NCI-H2081 (cell line): ENCODE measurements at regions not wholly inside any gene's neighbourhood (a gene's known extent, or its start where the extent isn't known, plus 50 kb on each side); places are given as distances from the start of the nearest gene placed in this dataset.
"Not testable (repeated sequence)": the region's sequence is repeated elsewhere in the genome, so short reads cannot be mapped to it uniquely, and the experiment has no call there.

Experiments
- DNase-seq, 2 experiments: peaks; one replicate each; lab custom pipeline; 2025; lab: John Stamatoyannopoulos, UW

DNA sequence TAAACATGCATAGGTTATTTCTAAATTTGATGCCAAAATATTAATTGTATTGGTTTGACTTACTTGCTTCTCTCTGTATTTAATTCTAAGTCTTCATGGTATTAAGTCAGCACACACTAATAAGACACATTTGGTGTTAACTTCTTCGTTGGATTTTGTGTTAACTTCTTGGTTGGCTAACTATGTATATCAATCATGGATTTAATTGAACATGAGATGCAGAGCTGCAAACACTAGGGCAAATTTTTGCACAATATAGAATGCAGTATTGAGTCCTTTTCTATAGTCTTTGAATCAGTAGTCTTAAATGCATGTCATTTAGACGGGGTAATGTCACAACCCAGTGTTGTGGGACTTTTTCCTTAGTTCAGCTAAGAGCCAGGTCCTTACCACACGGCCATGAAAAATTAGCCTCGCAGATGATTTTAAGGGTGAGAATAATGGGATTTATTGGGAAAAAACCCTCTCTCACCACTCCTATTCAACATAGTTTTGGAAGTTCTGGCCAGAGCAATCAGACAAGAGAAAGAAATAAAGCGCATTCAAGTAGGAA is 142.9 kb upstream of the TRIM24 start:
- DNase-seq: no peak

DNA sequence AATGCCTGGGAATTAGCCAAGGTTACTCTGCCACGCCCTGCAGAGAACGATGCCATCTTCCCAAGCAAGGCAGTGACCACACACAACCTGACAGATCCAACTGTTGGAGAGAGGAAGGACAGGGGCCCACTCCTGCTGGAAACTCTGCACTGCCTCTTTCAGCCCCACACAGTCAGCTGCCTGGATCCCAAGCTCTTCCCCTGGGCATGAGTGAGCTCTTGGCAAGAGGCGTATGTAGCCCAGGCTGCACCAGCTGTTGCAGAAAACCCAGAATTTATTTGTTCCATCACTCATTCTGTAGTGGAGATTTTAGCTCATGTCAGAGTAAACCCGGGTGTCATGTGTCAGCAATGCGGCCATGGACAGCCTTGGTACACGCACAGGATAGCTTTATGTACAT is 135.1 kb upstream of the TRIM24 start:
- DNase-seq: no peak

DNA sequence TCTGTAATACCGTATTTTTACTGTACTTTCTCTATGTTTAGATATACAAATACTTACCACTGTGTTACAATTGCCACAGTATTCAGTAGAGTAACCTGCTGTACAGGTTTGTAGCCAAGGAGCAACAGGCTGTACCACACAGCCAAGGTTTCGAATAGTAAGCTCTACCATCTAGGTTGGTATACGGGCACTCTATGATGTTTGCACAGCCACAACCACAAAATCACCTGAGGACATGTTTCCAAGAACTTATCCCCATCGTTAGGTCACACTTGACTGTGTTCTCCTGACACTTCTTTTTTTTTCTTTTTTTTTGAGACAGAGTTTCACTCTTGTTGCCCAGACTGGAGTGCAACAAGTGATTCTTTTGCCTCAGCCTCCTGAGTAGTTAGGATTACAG is 134.6 kb upstream of the TRIM24 start:
- DNase-seq: no peak

DNA sequence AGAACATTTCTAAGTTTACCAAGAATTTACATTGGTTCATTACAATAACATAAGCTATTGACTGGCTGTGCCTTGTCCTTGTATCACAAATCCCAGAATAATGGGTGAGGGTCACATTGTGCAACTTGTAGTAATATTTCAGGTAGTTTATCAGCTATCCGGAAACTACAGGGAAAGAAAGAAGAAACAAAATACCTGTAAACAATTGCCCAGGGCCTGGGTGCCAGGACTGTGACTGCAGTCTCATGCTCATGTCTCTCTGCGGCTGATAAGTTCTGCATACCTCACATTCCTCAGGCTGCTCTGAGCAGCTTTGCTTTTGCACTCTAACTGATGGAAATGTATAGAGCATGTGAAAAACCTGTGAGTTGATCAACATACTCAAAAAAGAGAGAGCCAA is 131.8 kb upstream of the TRIM24 start:
- no peak for DNase-seq

DNA sequence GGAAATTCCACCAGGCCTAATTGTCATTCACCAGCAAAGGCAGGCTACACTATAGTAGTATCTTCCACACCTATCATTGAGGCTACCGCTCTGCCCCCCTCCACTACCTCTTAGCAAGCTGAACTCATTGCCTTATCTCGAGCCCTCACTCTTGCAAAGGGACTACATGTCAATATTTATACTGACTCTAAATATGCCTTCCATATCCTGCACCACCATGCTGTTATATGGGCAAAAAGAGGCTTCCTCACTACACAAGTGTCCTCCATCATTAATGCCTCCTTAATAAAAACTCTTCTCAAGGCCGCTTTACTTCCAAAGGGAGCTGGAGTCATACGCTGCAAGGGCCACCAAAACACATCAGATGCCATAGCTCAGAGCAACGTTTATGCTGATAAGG is 127.2 kb upstream of the TRIM24 start:
- not testable (repeated sequence) for DNase-seq

DNA sequence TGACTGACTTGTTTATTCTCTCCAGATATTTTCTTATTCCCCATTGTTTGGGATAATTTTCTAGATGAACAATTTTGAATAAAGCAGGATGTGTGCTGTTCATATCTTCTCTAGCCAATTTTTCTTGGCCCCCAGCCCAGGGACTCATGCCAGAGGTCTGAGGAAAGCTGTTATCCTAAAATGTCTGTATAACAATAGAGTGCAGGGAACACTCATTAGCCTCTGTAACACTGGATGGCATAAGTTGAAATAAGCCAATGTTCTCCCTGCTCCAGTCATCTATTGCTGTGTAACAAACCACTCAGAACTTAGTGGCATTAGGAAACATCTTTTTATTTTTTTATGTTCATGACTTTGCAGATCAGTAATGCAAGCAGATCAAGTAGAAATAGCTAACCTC is 121.7 kb upstream of the TRIM24 start:
- DNase-seq: peak; percentile 81 to 97

DNA sequence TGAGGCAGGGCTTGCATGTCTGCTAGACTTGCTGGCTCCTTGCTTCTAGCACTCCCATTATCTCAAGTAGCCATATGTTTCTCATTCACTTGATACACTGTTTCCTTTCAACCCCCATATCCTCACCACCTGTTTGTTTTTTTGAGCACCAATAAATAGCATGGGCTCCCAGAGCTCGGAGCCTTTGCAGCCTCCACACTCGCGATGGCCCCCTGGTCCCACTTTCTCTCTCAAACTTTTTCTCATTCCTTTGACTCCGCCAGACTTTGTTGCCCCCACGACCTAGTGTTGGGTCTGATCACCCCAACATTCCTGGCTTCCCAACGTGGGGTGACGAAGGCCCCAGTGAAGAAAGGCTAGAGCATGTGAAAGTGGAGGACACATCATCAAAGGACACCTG is 120.8 kb upstream of the TRIM24 start:
- DNase-seq: not testable (repeated sequence)

DNA sequence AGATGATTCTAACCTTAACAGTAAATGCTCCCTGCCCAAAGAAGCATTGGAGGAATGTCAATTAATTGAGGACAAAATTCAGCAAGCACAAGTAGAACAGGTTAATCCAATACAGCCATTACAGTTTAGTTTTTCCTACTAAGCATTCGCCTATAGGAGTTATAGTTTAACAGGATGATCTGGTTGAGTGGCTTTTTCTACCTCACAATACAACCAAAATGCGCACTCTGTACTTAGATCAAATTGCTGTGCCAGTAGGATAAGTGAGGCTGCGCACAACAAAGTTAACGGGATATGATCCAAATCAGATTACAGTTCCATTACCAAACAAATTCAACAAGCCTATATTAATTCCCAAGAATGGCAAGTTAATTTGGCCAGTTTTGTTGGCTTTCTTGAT is 117.1 kb upstream of the TRIM24 start:
- DNase-seq: no peak

DNA sequence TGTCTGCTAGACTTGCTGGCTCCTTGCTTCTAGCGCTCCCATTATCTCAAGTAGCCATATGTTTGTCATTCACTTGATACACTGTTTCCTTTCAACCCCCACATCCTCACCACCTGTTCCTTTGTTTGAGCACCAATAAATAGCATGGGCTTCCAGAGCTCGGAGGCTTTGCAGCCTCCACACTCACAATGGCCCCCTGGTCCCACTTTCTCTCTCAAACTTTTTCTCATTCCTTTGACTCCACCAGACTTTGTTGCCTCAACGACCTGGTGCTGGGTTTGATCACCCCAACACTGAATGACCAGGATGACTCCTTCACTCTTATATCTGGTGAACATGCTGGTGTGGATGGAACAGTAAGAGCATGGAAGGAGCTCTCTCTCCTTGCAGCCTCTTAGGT is 114.5 kb upstream of the TRIM24 start:
- no peak for DNase-seq

DNA sequence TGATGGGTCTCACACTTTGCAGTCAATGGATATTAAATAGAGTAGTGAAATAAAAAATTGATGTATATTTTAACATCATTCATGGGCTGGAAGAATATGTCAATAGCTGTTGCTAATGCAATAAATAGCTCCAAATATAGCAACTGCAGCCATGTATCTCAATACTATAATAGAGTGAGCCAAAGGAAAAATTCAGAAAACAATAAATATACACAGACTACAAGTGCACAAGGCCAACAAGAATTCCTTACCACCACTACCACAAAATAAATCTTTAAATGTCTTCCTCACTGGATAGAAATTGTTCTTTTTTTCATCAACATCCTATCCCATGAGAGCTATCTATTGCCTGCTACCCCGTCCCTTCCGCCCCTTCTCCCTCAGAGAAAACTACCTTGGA is 113.1 kb upstream of the TRIM24 start:
- DNase-seq: no peak

DNA sequence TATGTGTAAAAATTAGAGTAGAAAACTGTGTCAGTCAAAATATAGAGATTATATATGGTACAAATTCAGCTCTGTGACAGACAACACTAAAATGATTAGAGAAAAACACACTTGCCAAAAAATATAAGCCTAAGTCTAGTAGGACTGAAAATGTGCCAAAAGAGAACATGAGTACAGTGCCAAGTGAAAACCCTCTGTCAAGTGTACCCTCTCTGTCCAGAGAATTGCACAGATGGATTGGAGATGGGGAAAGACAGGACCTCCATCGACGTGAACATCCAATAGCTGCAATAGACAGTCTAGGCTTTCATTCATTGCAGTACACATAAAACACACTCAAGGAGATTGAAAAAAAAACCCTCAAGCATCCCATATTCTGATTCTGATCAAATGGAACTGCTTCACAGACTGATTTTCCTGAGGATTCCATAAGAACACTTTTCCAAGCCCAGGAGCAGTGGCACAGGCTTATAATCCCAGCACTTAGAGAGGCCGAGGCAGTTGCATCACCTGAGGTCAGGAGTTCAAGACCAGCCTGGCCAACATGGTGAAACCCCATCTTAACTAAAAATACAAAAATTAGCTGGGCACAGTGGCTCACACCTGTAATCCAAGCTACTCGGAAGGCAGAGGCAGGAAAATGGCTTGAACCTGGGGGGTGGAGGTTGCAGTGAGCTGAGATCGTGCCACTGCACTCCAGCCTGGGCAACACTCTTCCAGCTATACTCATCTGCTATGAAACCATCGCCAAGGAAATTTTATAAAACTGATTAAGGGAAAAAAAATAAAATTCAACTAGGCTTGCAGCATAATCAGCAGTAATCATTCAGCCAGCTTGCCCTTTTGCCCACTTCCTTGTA is 110.0 kb upstream of the TRIM24 start:
- DNase-seq: no peak

DNA sequence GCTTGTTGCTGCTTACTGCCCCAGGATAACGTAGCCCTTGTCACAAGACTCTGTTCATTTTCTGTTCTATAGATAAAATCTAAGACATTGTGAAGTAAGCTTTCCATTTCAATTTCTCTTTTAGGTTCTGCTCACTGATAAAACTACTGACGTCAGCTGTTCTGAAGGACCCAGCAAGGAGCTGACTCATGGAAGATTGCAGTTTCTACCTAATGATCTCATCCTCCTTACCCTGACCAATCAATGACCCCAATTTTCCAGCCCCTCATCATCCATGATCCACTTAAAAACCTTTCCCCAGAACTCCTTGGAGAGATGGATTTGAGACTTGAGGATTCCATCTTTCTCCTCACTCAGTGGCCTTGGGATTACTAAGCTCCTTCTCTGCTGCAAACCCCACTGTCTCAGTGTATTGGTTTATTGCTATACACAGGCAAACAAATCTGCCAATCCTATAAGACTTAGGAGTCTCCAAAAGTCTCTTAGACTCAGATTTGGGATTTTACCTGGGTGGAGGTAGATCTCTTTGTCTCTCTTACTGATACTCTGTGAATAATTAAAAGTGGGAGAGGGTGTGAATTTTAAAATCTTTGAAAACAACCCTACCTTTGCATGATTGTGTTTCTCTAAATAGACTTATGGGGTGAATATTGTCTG is 109.2 kb upstream of the TRIM24 start:
- DNase-seq: no peak

DNA sequence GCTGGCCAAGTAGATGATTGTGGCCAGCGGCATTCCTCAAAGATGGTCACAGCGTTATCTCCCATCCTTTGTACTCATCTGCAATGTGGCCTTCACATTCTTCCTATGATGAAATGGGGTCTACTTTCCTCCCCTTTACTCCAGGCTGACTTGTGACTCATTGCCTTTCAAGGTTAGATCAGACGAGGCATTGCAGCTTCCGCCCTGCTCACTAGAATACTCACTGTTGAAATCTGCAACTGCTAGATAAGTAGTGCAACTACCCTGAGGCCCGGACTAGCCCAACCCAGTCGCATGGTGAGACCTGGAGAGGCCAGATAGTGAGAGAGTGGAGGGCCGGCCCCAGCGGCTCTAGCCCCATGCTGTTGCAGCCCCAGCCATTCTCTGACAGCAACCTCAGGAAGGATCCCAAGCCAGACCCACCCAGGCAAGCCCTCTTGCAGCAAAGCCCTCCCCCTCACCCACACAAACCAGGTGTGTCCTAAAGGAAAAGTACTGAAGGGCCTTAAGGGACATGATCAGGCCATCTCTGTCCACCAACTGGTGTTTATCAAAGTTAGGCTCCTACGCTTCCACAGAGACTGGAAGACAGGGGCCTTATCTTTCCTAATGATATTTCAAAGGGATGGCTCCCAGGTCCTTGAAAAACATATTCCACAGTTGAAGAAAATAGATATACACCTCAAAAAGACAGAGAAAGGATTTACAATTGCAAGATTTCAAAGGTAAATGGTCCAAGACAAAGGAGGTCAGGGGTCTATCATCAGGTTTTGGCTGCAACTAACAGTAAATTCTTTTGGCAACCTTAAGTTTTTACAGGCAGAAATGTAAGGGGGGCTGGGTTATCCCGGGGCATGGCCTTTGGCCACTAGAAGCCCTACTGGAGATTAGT is 107.2 kb upstream of the TRIM24 start:
- DNase-seq: no peak

DNA sequence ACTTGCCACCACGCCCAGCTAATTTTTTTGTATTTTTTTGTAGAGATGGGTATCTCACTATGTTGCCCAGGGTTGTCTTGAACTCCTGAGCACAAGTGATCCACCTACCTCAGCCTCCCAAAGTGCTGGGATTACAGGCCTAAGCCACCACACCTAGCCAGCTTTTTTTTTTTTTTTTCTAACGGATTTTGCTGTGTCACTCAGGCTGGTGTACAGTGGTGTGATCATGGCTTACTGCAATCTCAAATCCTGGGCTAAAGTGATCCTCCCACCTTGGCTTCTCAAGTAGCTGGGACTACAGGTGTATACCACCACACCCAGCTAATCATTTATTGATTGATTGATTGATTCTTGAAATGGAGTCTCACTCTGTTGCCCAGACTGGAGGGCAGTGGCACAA is 106.0 kb upstream of the TRIM24 start:
- no peak for DNase-seq

DNA sequence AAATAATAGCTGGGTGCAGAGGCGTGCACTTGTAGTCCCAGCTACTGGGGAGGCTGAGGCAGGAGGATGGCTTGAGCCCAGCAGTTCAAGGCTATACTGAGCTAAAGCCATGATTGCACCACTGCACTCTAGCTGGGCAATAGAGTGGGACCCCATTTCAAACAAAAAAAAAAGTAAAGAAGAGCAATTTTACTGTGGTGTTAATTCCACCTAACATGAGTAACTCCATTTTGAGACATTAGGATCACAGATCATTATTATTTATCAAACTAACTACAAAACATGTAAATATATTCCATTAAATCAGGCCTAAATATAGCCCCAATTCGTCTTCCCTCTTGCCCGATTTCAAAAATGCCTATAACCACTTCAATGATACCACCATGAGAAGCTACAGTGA is 104.8 kb upstream of the TRIM24 start:
- no peak for DNase-seq

DNA sequence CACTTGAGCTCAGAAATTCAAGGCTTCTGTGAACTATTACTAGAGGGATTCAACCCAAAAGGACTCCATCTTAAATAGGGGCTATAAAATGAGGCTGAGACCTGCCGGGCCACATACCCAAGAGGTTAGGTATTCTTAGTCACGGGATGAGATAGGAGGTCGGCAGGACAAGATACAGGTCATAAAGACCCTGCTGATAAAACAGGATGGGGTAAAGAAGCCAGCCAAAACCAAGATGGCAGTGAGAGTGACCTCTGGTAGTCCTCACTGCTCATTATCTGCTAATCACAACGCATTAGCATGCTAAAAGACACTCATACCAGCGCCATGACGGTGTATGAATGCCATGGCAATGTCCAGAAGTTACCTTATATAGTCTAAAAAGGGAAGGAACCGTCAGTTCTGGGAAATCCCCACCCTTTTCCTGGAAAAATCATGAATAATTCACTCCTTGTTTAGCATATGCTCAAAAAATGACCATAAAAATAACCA is 101.2 kb upstream of the TRIM24 start:
- DNase-seq: no peak

DNA sequence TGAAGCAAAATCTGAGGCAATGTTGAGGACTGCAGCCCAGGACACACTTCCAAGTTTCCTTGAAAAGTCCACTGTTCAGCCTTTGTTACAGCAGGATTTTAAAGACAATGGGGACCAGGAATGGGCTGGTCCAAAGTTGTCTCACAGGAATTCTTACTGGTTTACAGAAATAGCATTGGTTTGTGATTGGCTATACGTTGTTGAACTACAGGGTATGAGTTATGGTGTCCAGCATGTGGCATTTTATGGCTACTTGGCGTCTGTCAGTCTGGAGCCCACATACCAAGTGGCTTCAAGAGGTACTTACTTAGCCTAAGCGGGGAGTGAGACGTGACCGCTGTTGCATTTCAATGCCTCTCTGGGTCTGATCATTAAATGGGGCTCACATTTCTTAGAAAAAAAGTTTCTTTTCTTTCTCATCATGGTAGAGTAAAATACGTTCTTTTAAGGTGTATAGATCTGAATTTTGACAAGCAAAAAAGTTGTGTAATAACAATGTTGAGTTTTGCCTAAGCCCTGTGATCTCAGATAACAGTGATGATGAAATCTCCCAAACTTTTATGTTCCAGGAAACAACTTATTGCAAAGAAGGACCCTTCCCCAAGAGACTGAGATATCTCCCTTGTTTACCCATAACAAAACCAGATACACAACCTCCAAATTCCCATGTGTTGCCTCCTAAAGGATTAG is 100.0 kb upstream of the TRIM24 start:
- no peak for DNase-seq

DNA sequence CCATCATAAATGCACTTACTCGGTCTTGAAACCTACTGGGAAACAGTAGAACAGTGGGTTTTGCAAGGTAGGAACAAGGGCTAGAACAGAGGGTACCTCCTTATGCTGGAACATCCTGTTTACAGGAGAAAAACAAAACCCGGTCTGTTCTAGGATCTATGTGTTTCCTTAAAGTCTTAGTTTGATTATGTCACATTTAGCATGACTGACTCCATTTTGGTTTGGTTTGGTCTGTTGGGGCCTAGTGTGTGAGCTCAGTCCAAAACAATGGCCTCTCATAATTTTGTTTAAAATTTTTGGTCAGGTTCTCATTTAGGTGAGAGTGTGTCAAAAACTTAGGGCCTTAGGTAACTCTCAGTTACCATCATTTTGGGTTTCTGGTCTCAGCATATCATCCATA is 96.3 kb upstream of the TRIM24 start:
- DNase-seq: no peak

DNA sequence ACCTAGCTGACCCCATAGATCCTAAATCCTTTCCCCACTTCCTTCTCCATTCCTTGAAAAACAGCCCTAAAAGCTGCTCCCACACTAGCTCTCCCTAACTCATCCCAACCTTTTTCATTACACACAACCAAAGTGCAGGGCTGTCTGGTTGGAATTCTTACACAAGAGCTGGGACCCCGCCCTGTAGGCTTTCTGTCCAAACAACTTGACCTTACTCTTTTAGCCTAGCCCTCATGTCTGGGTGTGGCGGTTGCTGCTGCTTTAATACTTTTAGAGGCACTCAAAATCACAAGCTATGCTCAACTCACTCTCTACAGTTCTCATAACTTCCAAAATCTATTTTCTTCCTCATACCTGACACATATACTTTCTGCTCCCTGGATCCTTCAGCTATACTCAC is 93.9 kb upstream of the TRIM24 start:
- not testable (repeated sequence) for DNase-seq

DNA sequence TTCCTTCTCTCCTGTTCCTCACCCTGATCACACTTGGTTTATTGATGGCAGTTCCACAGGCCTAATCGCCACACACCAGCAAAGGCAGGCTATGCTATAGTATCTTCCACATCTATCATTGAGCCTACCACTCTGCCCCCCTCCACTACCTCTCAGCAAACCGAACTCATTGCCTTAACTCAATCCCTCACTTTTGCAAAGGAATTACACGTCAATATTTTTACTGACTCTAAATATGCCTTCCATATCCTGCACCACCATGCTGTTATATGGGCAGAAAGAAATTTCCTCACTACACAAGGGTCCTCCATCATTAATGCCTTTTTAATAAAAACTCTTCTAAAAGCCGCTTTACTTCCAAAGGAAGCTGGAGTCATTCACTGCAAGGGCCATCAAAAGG is 93.4 kb upstream of the TRIM24 start:
- DNase-seq: not testable (repeated sequence)

DNA sequence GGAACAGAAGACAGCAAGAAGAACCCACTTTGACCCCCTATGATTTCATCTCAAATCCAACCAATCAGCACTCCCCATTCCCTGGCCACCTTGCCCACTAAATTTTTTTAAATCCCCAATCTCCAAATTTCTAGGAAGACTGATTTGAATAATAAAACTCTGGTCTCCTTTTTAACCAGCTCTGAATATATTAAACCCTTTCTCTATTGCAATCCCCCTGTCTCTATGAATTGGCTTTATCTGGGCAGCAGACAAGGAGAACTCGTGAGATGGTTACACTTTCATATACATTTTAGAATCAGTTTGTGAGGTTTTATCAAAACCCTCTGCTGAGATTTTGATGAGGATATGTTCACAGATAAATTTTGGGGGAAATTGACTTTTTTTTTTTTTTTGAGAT is 90.3 kb upstream of the TRIM24 start:
- no peak for DNase-seq

DNA sequence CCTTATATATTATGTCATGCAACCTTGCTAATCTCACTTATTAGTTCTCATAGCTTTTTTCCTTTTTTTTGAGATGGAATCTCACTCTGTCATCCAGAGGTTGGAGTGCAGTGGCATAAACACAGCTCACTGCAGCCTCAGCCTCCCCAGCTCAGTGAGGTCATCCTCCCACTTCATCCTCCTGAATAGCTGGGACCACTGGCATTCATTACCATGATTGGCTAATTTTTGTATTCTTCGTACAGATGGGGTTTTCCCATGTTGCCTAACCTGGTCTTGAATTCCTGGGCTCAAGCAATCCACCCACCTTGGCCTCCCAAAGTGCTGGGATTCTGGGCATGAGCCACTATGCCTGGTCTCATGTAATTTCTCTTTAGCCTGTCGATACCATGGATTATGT is 89.1 kb upstream of the TRIM24 start:
- no peak for DNase-seq
